ENCODE measurements at regions not wholly inside any gene's neighbourhood (a gene's known extent, or its start where the extent isn't known, plus 50 kb on each side); places are given as distances from the start of the nearest gene placed in this dataset.
"Not testable (repeated sequence)": the region's sequence is repeated elsewhere in the genome, so short reads cannot be mapped to it uniquely, and the experiment has no call there.

GRCh38 chr2:90355546-90355945, 1664.1 kb downstream of the RPIA start:
- not testable (repeated sequence) for H3K4me3 ChIP-seq (ENCODE audit: insufficient read depth, low read depth, low read length); H3K36me3 ChIP-seq (replicated peaks; ENCODE audit: control insufficient read depth, insufficient read depth, low read length); DNase-seq; H3K27me3 ChIP-seq (ENCODE audit: control insufficient read depth, insufficient read depth, low read length)

- H3K4me3 ChIP-seq (ENCODE audit: insufficient read depth, low read depth, low read length); H3K36me3 ChIP-seq (replicated peaks; ENCODE audit: control insufficient read depth, insufficient read depth, low read length); DNase-seq; H3K27me3 ChIP-seq (ENCODE audit: control insufficient read depth, insufficient read depth, low read length): not testable (repeated sequence)
Observed at GRCh38 chr2:90359344-90359743, 1667.9 kb downstream of the RPIA start.

GRCh38 chr2:90359887-90360730, 1668.6 kb downstream of the RPIA start:
- not testable (repeated sequence) for H3K36me3 ChIP-seq (replicated peaks; ENCODE audit: control insufficient read depth, insufficient read depth, low read length); DNase-seq; H3K4me3 ChIP-seq (ENCODE audit: insufficient read depth, low read depth, low read length); H3K27me3 ChIP-seq (ENCODE audit: control insufficient read depth, insufficient read depth, low read length)

- not testable (repeated sequence) for H3K4me3 ChIP-seq (ENCODE audit: insufficient read depth, low read depth, low read length); H3K36me3 ChIP-seq (replicated peaks; ENCODE audit: control insufficient read depth, insufficient read depth, low read length); DNase-seq; H3K27me3 ChIP-seq (ENCODE audit: control insufficient read depth, insufficient read depth, low read length)
Observed at GRCh38 chr2:90360731-90361035, 1669.2 kb downstream of the RPIA start.

Data from H7 (cell line).